ENCODE measurements at regions not wholly inside any gene's neighbourhood (a gene's known extent, or its start where the extent isn't known, plus 50 kb on each side); places are given as distances from the start of the nearest gene placed in this dataset.
A peak's percentile ranks its signal among the peaks of the same experiment; 100 is the strongest.
"Not testable (repeated sequence)": the region's sequence is repeated elsewhere in the genome, so short reads cannot be mapped to it uniquely, and the experiment has no call there.

- no peak for DNase-seq (ENCODE audit: low spot score)
These were observed 290.1 kb downstream of the TCERG1L start for GRCh38 chr10:131021246-131021895.

GRCh38 chr10:131021969-131022368 is 289.6 kb downstream of the TCERG1L start:
- no peak for DNase-seq (ENCODE audit: low spot score)

DNA sequence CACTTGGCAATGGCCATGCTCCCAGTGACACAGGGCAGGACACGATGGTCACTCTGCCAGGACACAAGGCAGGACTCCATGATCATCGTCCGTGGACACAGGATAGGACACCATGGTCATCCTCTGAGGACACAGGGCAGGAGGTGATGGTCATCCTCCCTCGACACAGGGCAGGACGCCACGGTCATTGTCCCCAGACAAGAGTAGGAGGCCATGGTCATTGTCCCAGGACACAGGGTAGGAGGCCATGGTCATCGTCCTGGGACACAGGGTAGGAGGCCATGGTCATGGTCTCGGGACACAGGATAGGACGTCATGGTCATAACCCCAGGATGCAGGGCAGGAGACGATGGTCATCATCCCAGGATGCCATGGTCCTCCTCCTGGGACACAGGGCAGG is 289.2 kb downstream of the TCERG1L start:
- no peak for DNase-seq (ENCODE audit: low spot score)

- no peak for DNase-seq (ENCODE audit: low spot score)
These were observed 288.5 kb downstream of the TCERG1L start for GRCh38 chr10:131022981-131023380.

DNA sequence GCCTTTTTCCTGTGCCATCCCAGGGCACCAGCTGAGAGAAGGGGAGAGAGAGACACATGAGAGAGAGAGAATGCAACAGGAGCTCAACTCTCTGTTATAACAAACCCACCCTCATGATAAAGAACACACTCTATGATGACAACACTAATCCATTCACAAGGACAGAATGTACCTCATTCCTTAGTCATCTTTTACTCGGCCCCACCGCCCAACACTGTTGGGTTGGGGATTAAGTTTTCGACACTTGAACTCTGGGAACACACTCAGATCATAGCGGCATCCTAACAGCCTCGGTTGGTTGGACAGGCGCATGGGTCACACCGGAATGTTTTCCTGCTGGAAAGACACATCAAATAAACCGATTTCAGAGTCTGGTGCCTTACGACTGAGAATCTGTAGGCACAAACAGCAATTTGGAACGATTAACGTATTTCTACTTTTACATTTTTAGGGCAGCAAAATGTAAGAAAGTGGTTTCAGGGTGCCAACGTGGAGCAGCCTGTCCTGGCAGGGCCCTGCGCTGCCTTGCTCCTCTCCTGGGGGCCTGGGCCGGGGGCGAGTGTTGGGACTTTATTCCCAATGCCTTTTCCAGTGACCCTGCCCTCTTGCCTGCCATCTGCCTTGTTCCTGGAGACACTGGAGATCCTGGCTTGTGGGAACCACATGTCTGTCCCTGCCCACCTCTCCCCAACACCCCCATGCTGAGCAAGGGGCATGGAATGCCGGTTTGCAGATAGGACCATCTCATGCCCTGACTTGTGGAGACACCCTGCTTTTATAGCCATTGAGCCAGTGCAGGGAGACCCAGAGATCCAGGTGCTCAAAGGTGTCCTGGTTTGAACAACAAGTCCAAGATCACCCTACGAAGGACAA is 287.0 kb downstream of the TCERG1L start:
- no peak for DNase-seq (ENCODE audit: low spot score)

GRCh38 chr10:131025333-131025732 is 286.2 kb downstream of the TCERG1L start:
- DNase-seq (ENCODE audit: low spot score), result no peak

DNA sequence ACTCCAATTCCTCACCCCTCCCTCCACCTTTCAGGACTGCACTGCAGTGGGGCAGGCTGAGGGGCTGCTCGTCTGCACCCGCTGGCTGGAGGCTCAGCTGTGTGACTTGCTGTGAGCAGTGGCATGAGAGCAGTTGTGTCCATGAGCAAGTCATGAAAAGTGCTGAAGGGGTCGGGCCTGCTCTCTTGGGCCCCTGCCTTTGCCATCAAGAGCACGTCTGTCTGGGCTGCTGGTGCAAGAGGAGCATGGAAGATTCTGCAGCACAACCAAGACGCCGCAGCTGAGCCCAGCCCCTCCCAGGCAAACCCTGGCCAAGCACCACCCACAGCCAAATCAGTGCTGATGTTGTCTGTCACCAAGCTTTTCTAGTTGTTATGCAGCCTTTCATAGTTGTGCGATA is 284.3 kb downstream of the TCERG1L start:
- no peak for DNase-seq (ENCODE audit: low spot score)

DNA sequence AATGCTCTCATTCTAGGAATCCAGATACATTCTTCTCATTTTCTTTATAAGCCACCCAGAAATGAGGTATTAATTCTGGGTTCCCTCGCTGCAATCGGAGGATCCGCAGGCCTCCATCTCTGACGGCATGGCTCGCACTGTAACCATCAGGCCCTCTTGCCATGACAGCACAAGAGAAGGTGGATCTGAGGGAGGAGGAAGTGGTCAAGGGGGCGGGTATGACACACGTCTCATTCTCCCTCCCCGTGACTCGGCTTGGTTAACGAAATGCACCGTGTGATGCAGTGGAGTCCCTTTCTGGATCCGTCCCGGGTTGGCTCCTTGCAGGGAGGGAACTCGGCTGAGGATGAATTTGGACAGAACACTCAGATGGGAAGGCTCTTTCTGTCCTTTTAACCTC is 280.2 kb downstream of the TCERG1L start:
- no peak for DNase-seq (ENCODE audit: low spot score)

GRCh38 chr10:131032329-131033165 is 279.0 kb downstream of the TCERG1L start:
- DNase-seq (ENCODE audit: low spot score), result no peak

GRCh38 chr10:131033166-131034085 is 278.1 kb downstream of the TCERG1L start:
- no peak for DNase-seq (ENCODE audit: low spot score)

DNA sequence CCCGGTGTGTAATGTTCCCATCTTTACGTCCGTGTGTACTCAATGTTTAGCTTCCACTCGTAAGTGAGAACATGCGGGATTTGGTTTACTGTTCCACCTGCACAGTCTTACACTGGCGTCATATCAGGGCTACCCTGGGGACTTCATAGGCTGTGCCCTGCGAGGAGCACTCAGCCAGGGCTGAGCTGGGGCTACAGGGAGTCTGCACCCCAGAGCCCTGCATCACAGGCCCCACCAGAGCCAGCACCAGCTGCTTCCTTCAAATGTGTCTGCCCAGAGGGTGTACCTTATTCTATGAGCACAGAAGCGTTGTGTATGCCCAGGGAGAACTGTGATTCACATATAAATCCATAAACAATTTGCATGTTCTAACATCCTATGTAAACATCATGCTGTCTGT is 277.1 kb downstream of the TCERG1L start:
- no peak for DNase-seq (ENCODE audit: low spot score)

GRCh38 chr10:131035779-131036178 is 275.7 kb downstream of the TCERG1L start:
- DNase-seq (ENCODE audit: low spot score), result no peak

GRCh38 chr10:131038056-131038455 is 273.5 kb downstream of the TCERG1L start:
- no peak for DNase-seq (ENCODE audit: low spot score)

- DNase-seq (ENCODE audit: low spot score), result no peak
These were observed 270.5 kb downstream of the TCERG1L start for GRCh38 chr10:131041031-131041430.

DNA sequence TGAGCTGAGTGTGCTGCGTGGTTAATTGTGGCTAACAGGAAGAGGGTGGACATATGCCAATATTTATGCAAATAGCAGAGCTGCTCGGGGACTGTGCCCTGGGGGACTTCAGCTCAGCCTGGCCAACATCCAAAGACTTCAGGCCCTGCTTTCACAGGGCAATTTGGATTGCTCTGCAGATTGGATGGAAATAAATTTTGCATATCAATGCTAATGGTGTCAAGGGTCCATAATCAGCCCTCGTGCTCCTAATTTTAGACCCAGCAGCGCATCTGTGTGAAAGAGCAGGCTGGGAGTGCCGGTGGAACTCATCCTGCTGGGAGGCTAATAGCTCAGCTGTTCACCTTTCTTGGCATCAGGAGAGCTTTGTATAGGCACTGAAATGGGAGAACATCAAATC is 270.1 kb downstream of the TCERG1L start:
- peak; percentile 24 for DNase-seq (ENCODE audit: low spot score)

- DNase-seq (ENCODE audit: low spot score), result not testable (repeated sequence)
These were observed 269.5 kb downstream of the TCERG1L start for GRCh38 chr10:131042015-131042414.

Measured in cerebellar cortex (tissue), 1 donor.